Thyroid gland (tissue), 4 donors: ENCODE measurements at regions not wholly inside any gene's neighbourhood (a gene's known extent, or its start where the extent isn't known, plus 50 kb on each side); places are given as distances from the start of the nearest gene placed in this dataset.

Experiments
- CTCF ChIP-seq, 6 experiments: fragments of 200-600 bp in 3 of 6; fragments of 450-650 bp in 3 of 6; sonication (generic) in 3 of 6; IDR thresholded peaks; one replicate each; pipeline ENCODE4 v1.5.1; 2016 to 2019; ENCODE audit warnings: antibody characterized with exemption in 6 of 6, mild to moderate bottlenecking in 2 of 6, inconsistent platforms in 1 of 6, moderate library complexity in 1 of 6
- POLR2A ChIP-seq, 2 donors: fragments of 450-650 bp; IDR thresholded peaks; one replicate each; pipeline ENCODE4 v1.6.1; 2017; ENCODE audit warnings: antibody characterized with exemption in 2 of 2, mild to moderate bottlenecking in 2 of 2, moderate library complexity in 1 of 2

GRCh38 chr3:182735672-182736071, 57.6 kb upstream of the ATP11B start:
- TF ChIP-seq CTCF (IDR thresholded peaks at IDR 0.05): no peak
- TF ChIP-seq POLR2A (IDR thresholded peaks at IDR 0.05): no peak
